RPMI8226 (cell line): ENCODE measurements at regions not wholly inside any gene's neighbourhood (a gene's known extent, or its start where the extent isn't known, plus 50 kb on each side); places are given as distances from the start of the nearest gene placed in this dataset.
"Not testable (repeated sequence)": the region's sequence is repeated elsewhere in the genome, so short reads cannot be mapped to it uniquely, and the experiment has no call there.

Source experiments
- DNase-seq: peaks from one replicate; pipeline ENCODE4 v3.0.0-alpha.2; 2015

GRCh38 chr11:23155503-23155902 is 295.2 kb upstream of the CCDC179 start:
- DNase-seq, result no peak

DNA sequence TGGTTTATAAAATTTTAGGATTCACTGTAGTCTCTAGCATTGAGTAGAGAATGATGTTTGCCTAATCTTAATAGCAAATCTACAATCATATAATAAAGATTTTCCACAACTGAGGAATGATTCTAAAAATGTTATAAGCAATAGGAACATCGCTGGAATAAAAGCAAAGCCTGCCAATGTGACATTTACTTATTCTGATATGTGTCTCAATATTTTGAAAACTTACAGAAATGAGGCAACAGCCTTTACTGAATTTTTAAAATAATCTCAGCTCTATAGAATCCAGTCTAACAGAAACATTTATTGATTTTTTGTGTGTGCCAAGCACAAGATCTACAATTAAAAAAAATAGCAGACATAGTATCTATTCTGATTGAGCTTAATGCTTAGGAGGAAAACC is 303.7 kb upstream of the CCDC179 start:
- DNase-seq, result no peak

- DNase-seq, result no peak
Observed at GRCh38 chr11:23166376-23166775, 306.1 kb upstream of the CCDC179 start.

DNA sequence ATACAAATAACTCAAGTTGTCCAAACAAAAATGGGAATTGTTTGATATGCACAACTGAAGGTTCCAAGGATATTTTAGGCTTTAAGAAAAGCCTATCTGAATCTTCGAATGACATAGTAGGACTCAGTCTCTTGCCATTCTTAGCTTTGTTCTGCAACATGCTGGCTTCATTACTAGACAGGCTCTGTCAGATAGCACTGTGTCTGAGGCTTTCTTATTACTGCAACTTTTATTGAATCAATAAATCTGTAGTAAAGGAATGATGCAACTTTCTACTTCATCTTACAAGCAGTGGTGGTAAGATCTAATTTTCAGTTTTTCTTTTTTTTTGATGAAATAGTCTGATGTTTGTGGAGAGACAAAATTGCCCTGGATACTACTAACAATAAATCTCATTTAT is 319.3 kb upstream of the CCDC179 start:
- no peak for DNase-seq

DNA sequence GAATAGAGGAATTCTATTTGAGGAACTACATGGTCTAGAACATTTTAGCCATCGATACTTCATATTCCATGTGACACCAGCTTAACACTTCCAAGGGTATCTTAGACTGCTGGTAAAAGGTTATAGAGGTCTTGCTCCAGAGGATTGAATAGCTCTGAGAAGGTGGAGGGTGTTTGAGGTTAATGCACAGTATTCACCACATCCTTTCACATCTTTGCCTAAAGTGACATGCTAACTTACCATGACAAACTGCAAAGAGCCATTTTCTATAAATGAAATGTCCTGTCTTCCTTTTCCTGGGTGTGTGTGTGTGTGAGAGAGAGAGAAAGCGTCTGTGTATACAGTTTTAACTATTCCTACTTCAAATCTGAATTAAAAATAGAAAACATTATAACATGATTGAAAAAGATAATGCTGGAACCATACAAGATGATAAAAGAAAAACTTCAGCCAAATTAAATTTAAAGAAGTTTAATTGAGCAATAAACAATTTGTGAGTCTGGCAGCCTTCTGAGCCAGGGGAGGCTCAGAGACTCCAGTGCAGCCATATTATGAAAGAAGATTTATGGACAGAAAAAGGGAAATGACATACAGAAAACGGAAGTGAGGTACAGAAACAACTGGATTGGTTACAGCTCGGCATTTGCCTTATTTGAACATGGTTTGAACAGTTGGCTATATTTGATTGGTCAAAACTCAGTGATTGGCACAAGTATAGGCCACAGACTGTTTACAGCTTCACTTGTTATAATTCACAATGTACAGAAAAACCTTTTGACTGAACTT is 320.9 kb upstream of the CCDC179 start:
- no peak for DNase-seq

DNA sequence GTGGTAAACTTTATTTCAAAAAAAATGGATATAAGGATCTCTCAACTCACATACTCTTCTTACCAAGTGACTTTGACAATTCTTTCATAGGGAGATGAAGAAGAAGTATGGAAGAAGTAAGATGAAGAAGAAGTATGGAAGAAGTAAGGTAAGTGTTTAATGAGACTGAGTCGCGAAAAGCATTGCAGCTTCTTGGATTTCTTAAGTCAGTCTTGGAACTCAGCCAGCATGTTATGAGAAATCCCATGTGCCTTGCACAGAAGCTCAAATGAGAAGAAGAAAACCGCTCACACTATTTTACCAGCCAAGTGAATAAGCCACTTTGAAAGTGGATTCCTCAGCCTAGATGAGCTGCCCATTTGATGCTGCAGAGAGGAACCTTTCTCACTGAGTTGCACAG is 332.0 kb upstream of the CCDC179 start:
- DNase-seq, result no peak

DNA sequence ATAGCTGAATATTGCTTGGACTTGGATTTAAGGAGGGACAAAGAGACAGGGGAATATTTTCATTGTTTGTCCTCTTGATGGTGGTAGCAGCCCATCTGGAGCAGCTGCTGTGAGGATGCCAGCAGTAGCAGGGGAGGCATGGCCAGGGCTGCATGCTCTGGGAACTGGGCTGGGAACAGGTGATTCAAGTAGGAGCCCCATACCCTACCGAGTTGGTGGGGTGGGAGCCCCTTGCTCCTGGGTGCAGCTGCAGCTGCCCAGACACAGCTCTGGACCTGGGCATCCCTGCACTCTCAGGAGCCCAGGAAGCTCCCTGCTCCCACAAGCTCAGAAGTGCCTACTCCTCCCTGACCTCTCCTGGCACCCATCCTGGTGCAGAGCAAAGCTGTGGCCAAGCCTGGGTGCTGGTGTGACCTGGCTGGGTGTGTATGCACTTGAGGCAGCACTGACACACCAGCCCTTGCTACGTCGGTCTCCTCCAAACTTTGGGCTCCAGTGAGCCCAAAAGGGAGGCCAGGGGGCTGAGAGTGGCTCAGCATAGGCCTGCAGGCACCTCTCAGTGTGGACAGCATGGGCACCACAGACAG is 341.8 kb upstream of the CCDC179 start:
- no peak for DNase-seq

DNA sequence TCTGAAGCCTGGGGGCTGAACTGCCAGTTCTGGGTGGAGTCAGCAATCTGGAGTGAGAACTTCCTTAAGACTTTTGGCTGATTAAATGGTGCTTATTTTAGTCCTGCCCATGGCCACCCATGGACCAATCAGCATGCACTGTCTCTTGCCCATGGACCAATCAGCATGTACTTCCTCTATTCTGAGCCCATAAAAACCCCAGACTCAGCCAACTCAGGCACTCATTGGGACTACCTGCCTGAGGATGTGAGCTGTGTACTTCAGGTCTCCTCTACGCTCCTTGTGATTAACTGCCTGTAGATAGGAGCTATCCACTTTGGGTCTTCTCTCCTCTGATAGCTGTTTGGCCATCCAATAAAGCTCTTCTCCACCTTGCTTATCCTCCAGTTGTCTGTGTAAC is 342.3 kb upstream of the CCDC179 start:
- no peak for DNase-seq

DNA sequence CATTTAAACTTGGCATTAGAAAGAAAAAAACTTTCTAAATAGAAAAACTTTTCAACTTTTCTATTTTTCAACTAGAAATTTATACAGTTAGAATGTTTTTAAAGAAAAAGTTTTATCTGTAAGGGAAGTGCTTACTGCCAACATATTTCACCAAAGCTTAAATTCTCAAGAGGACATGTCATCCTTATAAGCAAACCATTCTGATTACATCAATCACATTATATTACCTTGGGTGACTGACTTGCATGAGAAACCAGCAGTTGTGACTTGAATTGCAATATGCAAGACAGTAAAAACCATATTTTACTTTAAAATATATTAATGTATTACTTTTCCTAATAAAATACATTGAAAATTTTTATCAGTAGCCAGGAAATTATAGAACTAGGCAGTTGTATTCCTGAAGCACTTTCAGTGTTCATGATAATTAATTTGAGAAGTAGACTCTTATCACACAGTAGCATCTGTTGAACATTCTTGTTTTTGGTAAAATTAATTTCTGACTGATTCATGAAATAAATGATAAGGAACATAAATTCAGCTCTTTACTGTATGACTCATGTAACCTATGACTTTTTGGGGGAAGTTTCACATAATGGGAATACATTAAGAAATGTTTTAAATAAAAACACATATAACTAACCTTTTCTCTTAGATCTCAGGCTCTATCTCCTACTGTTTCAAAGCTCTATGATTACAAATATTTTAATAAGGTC is 345.0 kb upstream of the CCDC179 start:
- no peak for DNase-seq

GRCh38 chr11:23206741-23207336 is 346.6 kb upstream of the CCDC179 start:
- no peak for DNase-seq

- DNase-seq, result no peak
Observed at GRCh38 chr11:23211221-23211620, 350.9 kb upstream of the CCDC179 start.

DNA sequence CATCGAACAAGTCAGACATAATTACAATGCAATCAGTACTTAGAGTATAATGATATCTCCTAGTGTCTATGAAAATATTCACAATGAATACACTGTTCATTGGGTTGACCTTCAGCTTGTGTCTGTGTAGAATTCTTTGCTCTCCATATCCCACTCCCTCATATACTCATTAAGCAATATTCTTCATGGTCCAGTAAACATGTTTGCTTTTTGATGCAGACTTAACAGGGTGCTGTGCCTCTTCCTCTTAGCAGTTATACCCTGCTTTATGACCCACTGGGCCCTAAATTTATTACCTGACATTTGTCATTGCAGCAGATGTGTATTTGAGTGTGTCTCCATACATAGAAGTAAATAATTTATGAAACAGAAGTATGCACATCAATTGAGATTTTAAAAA is 352.5 kb upstream of the CCDC179 start:
- DNase-seq, result no peak

GRCh38 chr11:23217072-23217471 is 356.8 kb upstream of the CCDC179 start:
- DNase-seq, result no peak

DNA sequence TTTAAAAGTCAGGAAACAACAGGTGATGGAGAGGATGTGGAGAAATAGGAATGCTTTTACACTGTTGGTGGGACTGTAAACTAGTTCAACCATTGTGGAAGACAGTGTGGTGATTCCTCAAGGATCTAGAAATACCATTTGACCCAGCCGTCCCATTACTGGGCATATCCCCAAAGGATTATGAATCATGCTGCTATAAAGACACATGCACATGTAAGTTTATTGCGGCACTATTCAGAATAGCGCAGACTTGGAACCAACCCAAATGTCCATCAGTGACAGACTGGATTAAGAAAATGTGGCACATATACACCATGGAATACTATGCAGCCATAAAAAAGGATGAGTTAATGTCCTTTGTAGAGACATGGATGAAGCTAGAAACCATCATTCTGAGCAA is 359.8 kb upstream of the CCDC179 start:
- DNase-seq, result not testable (repeated sequence)

DNA sequence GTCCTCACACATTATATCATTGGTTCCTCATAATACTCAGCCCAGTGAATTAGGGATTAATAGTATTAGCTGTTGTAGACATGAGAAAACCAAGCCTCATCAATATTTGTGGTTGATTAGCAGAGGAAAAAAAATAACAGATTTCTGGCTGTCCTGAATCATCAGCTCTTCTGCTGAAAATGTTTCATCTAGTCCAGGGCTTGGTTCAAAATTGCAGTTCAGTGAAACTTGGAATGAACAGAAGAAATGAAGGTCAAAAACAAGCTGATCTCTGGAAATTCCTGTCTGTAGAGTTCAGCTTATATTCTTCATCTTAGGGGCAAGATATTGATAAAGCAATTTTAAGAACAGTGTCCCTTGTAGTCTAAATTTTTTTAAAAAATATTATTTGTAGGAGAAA is 361.1 kb upstream of the CCDC179 start:
- DNase-seq, result no peak

- DNase-seq, result no peak
Observed at GRCh38 chr11:23226331-23227077, 366.2 kb upstream of the CCDC179 start.

- no peak for DNase-seq
Observed at GRCh38 chr11:23227078-23227445, 366.8 kb upstream of the CCDC179 start.

GRCh38 chr11:23232652-23233051 is 372.4 kb upstream of the CCDC179 start:
- DNase-seq, result no peak

DNA sequence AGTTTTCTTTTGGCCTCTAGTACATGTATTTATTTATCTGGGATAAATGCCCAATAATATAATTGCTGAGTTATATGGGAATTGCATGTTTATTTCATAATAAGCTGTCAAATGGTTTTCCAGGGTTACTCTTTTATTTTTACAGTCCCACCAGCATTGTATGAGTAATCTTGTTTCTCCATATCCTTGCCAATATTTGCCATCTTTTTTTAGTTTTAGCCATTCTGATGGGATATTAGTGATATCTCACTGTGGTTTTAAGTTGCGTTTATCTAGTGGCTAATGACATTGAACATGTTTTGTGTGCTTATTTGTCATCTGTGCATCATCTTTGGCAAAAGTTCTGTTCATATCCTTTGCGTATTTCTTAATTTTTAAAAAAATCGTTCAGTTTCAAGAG is 372.8 kb upstream of the CCDC179 start:
- no peak for DNase-seq

- no peak for DNase-seq
Observed at GRCh38 chr11:23236826-23237555, 376.7 kb upstream of the CCDC179 start.

DNA sequence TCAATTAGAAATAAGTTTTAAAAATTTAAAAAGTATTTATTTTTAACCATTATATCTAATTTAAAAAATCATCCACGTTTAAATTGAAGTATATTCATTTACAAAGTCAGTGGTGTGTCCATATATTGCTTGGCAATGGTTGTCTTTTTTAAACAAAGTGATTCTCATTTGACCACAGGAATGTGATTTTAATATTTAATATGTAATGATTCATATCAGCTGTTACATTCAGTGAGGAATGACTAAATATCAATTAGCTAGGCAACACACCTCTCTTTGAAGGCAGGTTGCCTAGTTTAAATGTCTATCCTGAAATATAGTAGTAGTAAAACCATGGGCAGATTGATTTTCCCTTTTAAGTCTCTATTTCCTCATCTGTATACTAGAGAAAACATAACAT is 392.2 kb upstream of the CCDC179 start:
- DNase-seq, result no peak

GRCh38 chr11:23257088-23257487 is 396.8 kb upstream of the CCDC179 start:
- no peak for DNase-seq
